SIG-M5 (cell line): ENCODE measurements at regions not wholly inside any gene's neighbourhood (a gene's known extent, or its start where the extent isn't known, plus 50 kb on each side); places are given as distances from the start of the nearest gene placed in this dataset.

Experiments
- DNase-seq: peaks from one replicate; lab custom pipeline; 2025; lab: John Stamatoyannopoulos, UW

DNA sequence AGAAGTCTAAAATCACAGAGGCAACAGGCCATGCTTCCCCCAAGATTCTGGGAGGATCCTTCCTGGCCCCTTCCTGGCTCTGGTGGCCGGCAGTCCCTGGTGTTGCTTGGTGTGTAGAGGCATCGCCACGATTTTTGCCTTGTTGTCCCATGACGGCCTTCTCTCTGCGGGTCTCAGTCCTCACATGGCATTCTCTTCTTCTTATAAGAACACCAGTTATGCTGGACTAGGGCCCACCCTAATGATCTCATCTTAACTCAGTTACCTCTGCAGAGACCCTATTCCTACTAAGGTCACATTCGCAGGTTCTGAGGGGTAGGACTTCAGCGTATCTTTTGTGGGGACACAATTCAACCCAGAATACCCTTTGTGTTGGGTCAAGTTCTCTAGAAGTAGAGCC, 168.0 kb downstream of the LINC00237 start:
- no peak for DNase-seq

DNA sequence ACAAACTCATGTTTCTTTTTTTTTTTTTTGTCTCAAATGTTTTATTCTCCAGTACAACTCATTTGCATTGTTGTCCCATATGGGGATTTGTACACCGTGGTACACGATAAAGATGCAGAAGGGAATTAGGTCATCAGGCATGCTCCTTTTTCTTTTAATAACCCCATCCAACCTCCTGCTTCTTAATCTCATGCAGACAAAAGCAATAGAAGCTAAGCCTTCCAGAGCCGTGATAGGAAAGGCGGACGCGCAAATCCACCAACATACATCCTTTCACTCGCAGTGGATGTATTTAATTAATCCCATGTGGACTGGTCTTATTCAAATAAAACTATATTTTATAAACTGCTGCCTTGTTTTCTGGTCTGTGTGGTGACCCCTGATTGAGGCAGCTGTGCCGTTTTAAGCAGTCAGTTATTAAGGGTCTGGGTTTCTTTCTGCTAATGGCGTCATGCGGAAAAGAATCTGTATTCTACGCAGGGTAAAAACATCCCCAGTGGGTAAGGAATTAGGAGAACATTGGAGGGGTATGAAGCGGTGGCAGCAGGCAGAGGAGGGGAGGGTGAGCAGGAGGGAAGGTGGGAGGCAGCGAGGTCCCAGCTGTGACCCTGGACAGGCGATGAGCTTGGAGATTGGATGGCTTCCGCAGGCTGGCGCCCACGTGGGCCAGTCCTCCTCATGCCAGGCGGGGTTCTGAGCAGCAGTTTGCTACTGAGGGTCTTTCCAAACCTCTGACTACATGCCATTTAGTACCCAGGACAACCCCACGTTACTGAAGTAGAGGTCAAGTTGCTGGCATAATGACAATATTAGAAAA, 172.8 kb downstream of the LINC00237 start:
- no peak for DNase-seq

GRCh38 chr20:20932156-20932555, 174.0 kb downstream of the LINC00237 start:
- no peak for DNase-seq

DNA sequence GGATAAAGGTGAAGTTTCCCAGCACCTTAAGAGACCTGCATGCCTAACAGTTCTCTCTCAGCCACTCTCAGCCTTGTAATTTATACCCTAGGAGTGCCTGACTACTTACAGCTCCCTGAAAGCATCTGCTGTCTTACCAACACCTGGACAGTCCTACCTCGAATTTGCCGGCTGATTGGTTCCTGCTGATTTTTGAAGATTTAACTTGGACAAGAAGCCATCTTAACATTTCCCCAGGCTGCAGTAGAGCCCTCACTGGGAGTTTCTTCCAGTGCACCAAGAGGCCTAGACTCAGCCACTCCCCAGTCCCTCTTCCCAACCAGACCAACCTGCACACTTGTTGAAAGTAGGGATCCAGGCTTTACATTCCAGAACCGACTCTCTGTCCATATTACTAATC, 174.5 kb downstream of the LINC00237 start:
- no peak for DNase-seq

- DNase-seq, result no peak
These were observed 175.1 kb downstream of the LINC00237 start for GRCh38 chr20:20931024-20931423.

GRCh38 chr20:20930500-20930899, 175.7 kb downstream of the LINC00237 start:
- no peak for DNase-seq

DNA sequence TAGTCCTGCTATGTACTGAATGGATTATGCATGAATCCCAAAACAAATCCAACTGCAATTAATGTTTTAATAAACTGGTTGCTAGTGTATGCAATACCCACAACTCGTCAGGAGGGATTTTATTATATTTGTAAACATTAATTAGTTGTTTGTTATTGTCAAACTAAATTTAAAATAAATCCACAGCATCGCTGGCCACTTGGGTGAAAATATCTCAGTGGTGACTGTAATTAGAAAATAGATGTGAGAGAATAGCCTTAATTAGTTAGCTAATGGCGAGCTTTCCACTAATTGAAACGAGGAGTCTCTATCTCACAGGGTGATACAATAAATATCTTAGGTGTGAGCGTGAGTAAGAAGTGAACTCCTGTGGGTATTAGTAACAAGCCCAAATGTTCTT, 176.8 kb downstream of the LINC00237 start:
- DNase-seq, result no peak

GRCh38 chr20:20926222-20926905, 179.8 kb downstream of the LINC00237 start:
- no peak for DNase-seq

DNA sequence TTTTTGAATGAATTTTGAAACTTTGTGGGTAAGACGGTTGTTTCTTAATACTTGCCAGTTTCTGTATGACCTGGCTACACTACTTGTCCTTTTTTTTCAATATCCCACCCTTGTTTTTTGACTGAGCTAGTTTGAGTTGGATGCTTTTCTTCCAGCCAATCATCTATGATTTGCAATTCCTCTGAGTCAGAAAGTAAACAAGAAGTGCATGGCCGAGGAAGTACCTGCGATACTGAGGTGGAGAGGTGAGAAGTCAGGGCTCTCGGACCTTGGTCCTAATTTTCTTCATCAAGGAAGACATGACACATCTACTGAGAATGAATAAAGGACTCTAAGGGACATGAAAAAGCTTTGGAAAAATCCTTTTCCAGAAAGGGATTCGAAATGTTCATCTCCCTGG, 185.7 kb downstream of the LINC00237 start:
- DNase-seq, result no peak

GRCh38 chr20:20915844-20916243, 190.3 kb downstream of the LINC00237 start:
- no peak for DNase-seq

DNA sequence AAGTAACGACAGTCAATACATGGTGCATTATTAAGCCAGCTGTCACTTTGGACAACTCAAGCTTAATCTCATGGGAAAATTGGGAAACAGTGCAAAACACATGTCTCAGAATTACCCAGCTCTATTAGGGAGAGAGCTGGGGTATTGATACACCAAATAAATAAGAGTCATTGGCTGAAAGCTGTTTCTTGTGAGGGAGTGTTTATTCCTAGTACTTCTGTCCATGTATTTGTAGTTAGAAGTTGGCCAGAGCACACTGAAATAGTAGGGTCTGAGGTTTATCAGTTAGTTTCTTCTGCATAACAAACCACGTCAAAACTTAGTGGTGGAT, 192.0 kb upstream of the RALGAPA2 start:
- no peak for DNase-seq

DNA sequence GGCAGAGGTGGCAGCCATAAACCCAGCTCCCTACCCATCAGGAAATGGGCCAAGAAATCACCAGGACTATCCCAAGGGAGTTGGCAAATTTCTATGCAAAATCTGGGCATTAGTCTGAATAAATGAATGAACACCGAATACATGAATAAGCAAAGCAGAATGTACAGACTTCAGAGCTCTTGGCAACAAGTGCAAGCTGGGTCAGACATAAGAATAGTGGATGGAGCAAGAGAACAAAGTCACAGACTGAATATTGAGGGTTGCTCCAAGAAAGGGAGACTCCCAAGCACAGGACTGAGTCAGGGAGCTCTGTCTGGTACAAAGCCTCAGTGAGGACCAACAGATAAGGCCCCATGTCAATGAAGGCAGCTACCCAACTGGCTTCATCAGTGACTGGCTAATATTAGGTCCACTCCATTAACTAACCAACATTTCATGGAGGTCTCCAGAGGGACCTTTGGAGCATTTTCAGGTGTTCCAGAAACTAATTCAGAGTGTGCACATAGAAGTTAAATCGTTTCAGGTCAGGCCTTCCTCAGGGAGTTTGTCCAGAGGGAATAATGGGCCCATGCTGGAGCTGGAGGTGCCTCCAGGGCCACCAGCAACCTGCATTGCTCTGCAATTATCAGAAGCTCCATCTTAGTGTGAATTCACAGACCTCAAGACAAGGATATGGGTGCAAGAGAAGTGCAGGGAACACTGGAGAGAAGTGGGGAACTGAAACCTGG, 191.5 kb upstream of the RALGAPA2 start:
- no peak for DNase-seq

- no peak for DNase-seq
These were observed 185.5 kb upstream of the RALGAPA2 start for GRCh38 chr20:20897922-20898321.

- no peak for DNase-seq
These were observed 184.7 kb upstream of the RALGAPA2 start for GRCh38 chr20:20897145-20897544.

DNA sequence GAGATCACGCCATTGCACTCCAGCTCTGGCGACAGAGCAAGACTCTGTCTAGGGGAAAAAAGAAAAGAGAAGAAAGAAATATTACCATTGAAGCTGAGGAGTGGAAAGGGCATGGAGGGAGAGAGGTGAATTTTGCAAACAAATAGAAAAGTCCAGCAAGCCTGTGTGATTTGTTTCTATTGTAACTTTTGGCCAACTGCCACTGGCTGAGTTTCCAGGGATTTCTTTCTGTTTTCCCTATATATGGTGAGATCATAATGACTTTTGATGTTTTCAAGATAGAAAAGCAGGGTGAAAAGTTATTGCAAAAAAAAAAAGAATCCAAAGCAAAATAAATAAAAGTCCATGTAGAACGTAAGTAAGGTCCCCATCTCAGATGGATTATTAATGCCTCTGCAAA, 184.2 kb upstream of the RALGAPA2 start:
- no peak for DNase-seq

- DNase-seq, result no peak
These were observed 183.1 kb upstream of the RALGAPA2 start for GRCh38 chr20:20895537-20895936.

GRCh38 chr20:20894753-20895152, 182.3 kb upstream of the RALGAPA2 start:
- no peak for DNase-seq

GRCh38 chr20:20894280-20894679, 181.8 kb upstream of the RALGAPA2 start:
- DNase-seq, result no peak

GRCh38 chr20:20892328-20892727, 179.9 kb upstream of the RALGAPA2 start:
- DNase-seq, result no peak

GRCh38 chr20:20890751-20891150, 178.3 kb upstream of the RALGAPA2 start:
- DNase-seq, result no peak

- DNase-seq, result no peak
These were observed 176.5 kb upstream of the RALGAPA2 start for GRCh38 chr20:20888936-20889335.

GRCh38 chr20:20888266-20888656, 175.8 kb upstream of the RALGAPA2 start:
- DNase-seq, result no peak
